Stomach (tissue), 4 donors: ENCODE measurements at regions not wholly inside any gene's neighbourhood (a gene's known extent, or its start where the extent isn't known, plus 50 kb on each side); places are given as distances from the start of the nearest gene placed in this dataset.

Experiments used
- CTCF ChIP-seq, 7 experiments: fragments of 450-650 bp in 4 of 7; fragments of 200-600 bp in 3 of 7; sonication (generic) in 3 of 7; IDR thresholded peaks; one replicate each; pipeline ENCODE4 v1.5.1; 2016 to 2019; ENCODE audit warnings: antibody characterized with exemption in 7 of 7, control low read depth in 2 of 7, mild to moderate bottlenecking in 1 of 7
- EP300 ChIP-seq: sonication (generic); formaldehyde crosslinking; IDR thresholded peaks from one replicate; pipeline ENCODE4 v1.6.1; 2017; ENCODE audit warnings: antibody characterized with exemption
- POLR2A ChIP-seq, 4 donors: fragments of 450-650 bp; IDR thresholded peaks; one replicate each; pipeline ENCODE4 v1.6.1; 2016; ENCODE audit warnings: antibody characterized with exemption in 4 of 4, control low read depth in 2 of 4, mild to moderate bottlenecking in 1 of 4, moderate library complexity in 1 of 4

GRCh38 chr20:11445891-11446290 is 471.8 kb upstream of the BTBD3 start:
- TF ChIP-seq POLR2A (IDR thresholded peaks at IDR 0.05): no peak
- TF ChIP-seq CTCF (IDR thresholded peaks at IDR 0.05): no peak
- TF ChIP-seq EP300: no peak
